GM12891 (cell line): ENCODE measurements at regions not wholly inside any gene's neighbourhood (a gene's known extent, or its start where the extent isn't known, plus 50 kb on each side); places are given as distances from the start of the nearest gene placed in this dataset.

Source experiments
- PAX5 ChIP-seq: IDR thresholded peaks from 2 replicates; pipeline ENCODE4 v1.6.1; 2011; ENCODE audit warnings: low read length, moderate library complexity, mild to moderate bottlenecking; ENCODE audit not compliant: insufficient read depth, severe bottlenecking
- POLR2A ChIP-seq: IDR thresholded peaks from 2 replicates; pipeline ENCODE4 v1.6.1; 2011; ENCODE audit warnings: low read depth, low read length, control low read depth
- POLR2AphosphoS5 ChIP-seq: IDR thresholded peaks from 2 replicates; pipeline ENCODE4 v1.6.1; 2011; ENCODE audit warnings: low read depth, low read length, control low read depth
- SPI1 ChIP-seq: IDR thresholded peaks from 2 replicates; pipeline ENCODE4 v1.6.1; 2011; ENCODE audit warnings: low read depth, low read length, control low read depth
- TAF1 ChIP-seq: IDR thresholded peaks from 2 replicates; pipeline ENCODE4 v1.6.1; 2011; ENCODE audit warnings: low read depth, low read length, control low read depth

GRCh38 chr17:33992113-33992512 lies 263.0 kb upstream of the CCL2 start:
- TF ChIP-seq POLR2A (no peak), POLR2AphosphoS5 (no peak), TAF1 (no peak), SPI1 (no peak), PAX5 (no peak)
